ENCODE measurements at regions not wholly inside any gene's neighbourhood (a gene's known extent, or its start where the extent isn't known, plus 50 kb on each side); places are given as distances from the start of the nearest gene placed in this dataset.
"Not testable (repeated sequence)": the region's sequence is repeated elsewhere in the genome, so short reads cannot be mapped to it uniquely, and the experiment has no call there.

DNA sequence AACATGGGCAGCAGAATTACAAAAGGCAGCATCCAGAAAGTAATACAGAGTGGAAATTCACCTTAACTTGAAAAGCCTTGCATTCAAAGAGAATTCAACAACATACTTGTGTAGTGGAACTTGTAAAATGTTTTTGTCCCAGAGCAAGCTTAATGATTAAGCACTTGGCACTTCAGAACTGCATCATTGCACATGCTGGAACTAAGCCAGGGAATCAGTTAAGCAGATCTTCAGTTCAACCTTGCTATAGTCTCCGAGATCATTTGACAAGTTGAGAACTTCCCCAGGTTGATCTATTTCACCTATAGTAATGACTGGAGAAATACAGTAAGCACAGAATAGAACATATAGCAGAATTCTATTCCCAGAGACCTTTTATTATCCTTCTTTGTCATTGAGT is 1337.2 kb upstream of the NXPH2 start:
- no peak for TF ChIP-seq CTCF (IDR thresholded peaks at IDR 0.05; ENCODE audit: borderline replicate concordance, insufficient read depth, low read depth, low read length)
- H3K4me3 ChIP-seq (ENCODE audit: low read depth, low read length), result no peak overlapping the region

GRCh38 chr2:140108706-140109475 is 1328.7 kb upstream of the NXPH2 start:
- TF ChIP-seq CTCF (IDR thresholded peaks at IDR 0.05; ENCODE audit: borderline replicate concordance, insufficient read depth, low read depth, low read length), result no peak

DNA sequence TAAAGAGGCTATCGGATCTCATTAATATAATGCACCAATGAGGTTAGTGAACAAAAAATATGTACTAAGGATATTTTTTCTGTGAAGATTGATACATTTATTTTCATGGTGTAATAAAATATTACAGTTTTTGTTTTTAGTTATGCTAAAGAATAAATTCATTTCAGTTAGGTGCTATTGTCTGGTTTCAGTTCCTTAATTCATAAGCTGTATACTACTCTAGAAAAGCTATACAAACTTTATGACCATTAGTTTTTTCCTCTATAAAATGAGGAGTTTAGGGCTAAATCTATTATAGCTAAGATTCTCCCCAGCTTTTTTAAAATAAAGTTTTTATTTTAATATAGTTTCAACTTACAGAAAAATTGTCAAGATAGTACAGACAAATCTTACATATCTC is 1311.7 kb upstream of the NXPH2 start:
- no peak for TF ChIP-seq CTCF (IDR thresholded peaks at IDR 0.05; ENCODE audit: borderline replicate concordance, insufficient read depth, low read depth, low read length)
- H3K4me3 ChIP-seq (ENCODE audit: low read depth, low read length), result no peak overlapping the region

More at GRCh38 chr2:140108706-140109475, 1328.7 kb upstream of the NXPH2 start:
- H3K4me3 ChIP-seq (ENCODE audit: low read depth, low read length), result no peak overlapping the region

GRCh38 chr2:140086964-140087363 is 1306.8 kb upstream of the NXPH2 start:
- H3K4me3 ChIP-seq (ENCODE audit: low read depth, low read length), result no peak overlapping the region
- no peak for TF ChIP-seq CTCF (IDR thresholded peaks at IDR 0.05; ENCODE audit: borderline replicate concordance, insufficient read depth, low read depth, low read length)

DNA sequence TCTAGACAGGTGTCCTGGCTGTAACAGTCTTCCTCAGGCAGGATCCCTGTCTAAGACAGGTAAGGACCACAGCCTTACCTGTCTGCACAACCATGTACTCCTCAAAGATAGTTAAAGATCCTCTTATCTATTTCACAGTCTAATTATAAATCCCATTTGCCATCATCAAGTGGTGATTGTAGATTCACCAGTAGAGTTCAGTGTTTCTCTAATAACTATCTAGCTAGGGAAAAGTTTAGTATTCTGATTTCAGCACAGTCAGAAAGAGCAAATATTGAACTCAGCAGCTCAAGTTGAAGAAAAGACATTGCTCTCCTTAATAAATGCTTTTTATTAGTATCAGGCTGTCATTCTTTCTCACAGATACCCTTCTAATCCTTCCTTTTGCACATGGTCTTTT is 1305.5 kb upstream of the NXPH2 start:
- no peak for TF ChIP-seq CTCF (IDR thresholded peaks at IDR 0.05; ENCODE audit: borderline replicate concordance, insufficient read depth, low read depth, low read length)
- no peak overlapping the region for H3K4me3 ChIP-seq (ENCODE audit: low read depth, low read length)

DNA sequence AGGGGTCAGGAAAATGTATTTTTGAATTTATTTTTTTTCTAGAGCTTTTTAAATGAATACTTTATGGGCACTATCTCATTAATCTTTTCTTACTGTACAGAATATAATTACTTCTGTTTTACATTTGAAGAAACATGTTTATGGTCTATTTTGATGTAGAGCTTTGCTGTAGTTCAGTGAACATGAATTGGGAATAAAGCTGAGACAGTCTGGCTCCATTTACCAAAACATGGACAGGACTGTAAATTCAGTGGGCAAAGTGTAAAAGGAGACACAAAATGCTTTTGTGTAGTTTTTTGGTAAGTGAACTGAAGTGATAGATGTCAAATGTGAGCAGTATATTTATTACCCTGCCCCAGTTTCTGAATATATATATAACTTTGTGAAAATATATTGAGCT is 1298.8 kb upstream of the NXPH2 start:
- TF ChIP-seq CTCF (IDR thresholded peaks at IDR 0.05; ENCODE audit: borderline replicate concordance, insufficient read depth, low read depth, low read length), result no peak
- no peak overlapping the region for H3K4me3 ChIP-seq (ENCODE audit: low read depth, low read length)

DNA sequence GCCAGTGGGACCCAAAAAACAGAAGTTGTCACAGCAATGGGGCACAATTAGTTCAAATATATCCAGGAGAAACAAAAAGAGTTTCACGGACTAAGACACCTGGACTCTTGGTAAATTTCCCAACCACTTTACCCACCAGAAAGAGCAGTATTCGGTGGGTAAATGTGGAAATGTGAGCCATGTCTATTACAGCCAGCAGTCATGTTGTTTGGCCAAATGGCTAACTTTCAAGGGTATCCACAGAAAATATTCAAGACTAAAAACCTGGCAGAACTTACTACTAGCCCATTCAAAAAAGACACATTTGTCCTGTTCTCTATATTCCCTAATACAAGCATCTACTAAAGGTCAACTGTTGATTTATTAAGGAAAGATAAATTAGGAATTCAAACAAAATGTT is 1296.0 kb upstream of the NXPH2 start:
- no peak overlapping the region for H3K4me3 ChIP-seq (ENCODE audit: low read depth, low read length)
- no peak for TF ChIP-seq CTCF (IDR thresholded peaks at IDR 0.05; ENCODE audit: borderline replicate concordance, insufficient read depth, low read depth, low read length)

- H3K4me3 ChIP-seq (ENCODE audit: low read depth, low read length), result not testable (repeated sequence)
Observed at GRCh38 chr2:140073763-140074162, 1293.6 kb upstream of the NXPH2 start.

All from GM12875 (cell line).